ENCODE measurements at regions not wholly inside any gene's neighbourhood (a gene's known extent, or its start where the extent isn't known, plus 50 kb on each side); places are given as distances from the start of the nearest gene placed in this dataset.

DNA sequence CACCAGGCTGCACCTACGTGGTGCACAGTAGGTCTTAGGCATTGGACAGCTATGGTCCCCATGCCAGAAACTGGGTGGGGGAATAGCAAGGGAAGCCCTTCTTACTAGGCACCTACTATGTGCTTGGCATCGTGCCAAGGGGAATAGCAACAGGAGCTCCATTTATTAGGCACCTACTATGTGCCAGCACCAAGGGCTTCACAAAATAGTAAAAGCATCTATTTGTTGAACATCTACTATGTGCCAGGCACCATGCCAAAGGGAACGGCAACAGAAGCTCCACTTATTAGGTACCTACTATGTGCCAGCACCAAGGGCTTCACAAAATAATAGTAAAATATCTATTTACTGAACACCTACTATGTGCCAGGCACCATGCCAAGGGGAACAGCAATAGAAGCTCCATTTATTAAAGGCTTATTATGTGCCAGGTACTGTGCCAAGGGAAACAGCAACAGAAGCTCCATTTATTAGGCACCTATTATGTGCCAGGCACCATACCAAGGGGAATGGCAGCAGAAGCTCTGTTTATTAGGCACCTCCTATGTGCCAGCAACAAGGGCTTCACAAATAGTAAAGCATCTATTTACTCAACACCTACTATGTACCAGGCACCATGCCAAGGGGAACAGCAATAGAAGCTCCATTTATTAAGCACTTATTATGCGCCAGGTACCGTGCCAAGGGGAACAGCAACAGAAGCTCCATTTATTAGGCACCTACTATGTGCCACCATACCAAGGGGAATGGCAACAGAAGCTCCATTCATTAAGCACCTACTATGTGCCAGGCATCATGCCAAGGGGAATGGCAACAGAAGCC, 108.5 kb downstream of the PTPRS start:
- H3K36me3 ChIP-seq: peaks cover 3% of the 10 kb centered on the region
- DNase-seq: no peak
- no peaks in the 10 kb centered on the region for H3K27me3 ChIP-seq
- no peaks in the 10 kb centered on the region; the same call in 1 of the 2 replicates for H3K9me3 ChIP-seq
- H3K4me1 ChIP-seq: no peaks in the 10 kb centered on the region
- TF ChIP-seq, protein P1, sequence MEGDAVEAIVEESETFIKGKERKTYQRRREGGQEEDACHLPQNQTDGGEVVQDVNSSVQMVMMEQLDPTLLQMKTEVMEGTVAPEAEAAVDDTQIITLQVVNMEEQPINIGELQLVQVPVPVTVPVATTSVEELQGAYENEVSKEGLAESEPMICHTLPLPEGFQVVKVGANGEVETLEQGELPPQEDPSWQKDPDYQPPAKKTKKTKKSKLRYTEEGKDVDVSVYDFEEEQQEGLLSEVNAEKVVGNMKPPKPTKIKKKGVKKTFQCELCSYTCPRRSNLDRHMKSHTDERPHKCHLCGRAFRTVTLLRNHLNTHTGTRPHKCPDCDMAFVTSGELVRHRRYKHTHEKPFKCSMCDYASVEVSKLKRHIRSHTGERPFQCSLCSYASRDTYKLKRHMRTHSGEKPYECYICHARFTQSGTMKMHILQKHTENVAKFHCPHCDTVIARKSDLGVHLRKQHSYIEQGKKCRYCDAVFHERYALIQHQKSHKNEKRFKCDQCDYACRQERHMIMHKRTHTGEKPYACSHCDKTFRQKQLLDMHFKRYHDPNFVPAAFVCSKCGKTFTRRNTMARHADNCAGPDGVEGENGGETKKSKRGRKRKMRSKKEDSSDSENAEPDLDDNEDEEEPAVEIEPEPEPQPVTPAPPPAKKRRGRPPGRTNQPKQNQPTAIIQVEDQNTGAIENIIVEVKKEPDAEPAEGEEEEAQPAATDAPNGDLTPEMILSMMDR (IDR thresholded peaks at IDR 0.05; ENCODE audit: low read depth, low read length): no peak
- H3K4me3 ChIP-seq (ENCODE audit: low read depth, low read length): no peak overlapping the region

DNA sequence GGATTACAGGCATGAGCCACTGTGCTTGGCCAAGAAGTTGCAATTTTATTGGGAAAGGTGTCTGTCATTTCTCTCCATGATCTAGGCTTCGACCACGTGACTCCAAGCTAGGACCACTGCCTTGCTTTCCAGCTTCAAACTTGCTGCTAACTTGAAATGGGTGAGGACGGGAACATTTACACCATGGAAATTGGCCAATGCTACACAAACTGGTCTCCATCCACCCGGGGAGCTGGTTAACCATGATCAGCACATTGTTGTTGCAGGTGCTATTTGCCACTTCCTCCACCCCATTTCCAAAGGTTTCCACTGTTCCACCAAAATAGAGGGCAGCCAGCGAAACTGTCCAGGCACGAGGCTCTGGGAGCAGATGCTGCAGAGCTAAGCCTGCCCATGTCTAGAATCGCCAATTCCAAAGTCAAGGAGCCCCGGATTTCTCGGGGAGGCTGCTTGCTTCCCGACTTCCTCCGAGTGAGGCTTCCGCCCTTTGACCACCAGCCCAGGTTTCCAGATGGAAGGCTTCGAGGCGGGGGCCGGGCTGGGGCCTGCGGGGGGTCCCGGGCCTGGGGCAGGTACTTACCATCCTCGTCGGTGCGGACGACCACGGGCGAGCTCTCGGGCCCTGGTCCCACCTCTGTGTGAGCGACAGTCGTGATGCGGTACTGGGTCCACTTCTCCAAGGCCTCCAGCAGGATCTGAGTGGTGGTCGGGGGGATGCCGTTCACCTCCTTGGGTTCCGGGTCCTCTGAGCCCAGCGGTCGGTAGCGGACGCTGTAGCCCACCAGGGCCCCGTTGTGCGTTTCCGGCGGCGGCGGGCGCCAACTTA, 109.7 kb downstream of the PTPRS start:
- H3K4me1 ChIP-seq: no peaks in the 10 kb centered on the region
- no peak overlapping the region for H3K4me3 ChIP-seq (ENCODE audit: low read depth, low read length)
- peaks cover 3% of the 10 kb centered on the region for H3K36me3 ChIP-seq
- no peaks in the 10 kb centered on the region; the same call in 1 of the 2 replicates for H3K9me3 ChIP-seq
- DNase-seq: no peak
- TF ChIP-seq, protein P1 (IDR thresholded peaks at IDR 0.05; ENCODE audit: low read depth, low read length): no peak
- no peaks in the 10 kb centered on the region for H3K27me3 ChIP-seq

DNA sequence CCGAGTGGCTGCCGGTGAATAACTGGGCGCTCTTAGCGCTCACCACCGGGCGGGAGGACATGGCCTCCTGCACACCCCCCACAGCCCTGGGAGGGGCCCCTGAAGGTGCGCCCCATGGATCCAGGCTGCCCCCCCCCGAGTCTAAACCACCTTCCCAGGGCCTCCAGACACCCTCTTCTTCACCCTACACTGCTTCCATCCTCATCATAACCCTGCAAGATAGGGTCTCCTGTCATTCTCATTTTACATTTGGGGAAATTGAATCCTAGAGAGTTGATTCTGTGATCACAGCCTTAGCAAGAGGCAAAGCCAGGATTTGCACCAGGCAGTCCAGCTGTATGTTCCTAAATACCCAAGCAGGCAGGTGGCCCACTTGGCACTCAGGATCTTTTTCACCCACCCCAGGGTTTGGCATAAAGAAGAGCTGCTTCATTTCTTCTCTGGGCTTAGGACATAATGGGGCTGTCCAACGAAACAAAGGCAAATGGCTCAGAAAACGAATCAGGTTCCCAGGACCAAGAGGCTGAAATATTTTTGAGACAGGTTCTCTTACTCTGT, 110.8 kb downstream of the PTPRS start:
- Histone ChIP-seq H3K27me3 (no peaks in the 10 kb centered on the region), H3K36me3 (peaks cover 3% of the 10 kb centered on the region), H3K4me1 (no peaks in the 10 kb centered on the region), H3K9me3 (no peaks in the 10 kb centered on the region; the same call in 1 of the 2 replicates), H3K4me3 (ENCODE audit: low read depth, low read length) (no peak overlapping the region)
- no peak for DNase-seq
- TF ChIP-seq, protein P1 (IDR thresholded peaks at IDR 0.05; ENCODE audit: low read depth, low read length): no peak

DNA sequence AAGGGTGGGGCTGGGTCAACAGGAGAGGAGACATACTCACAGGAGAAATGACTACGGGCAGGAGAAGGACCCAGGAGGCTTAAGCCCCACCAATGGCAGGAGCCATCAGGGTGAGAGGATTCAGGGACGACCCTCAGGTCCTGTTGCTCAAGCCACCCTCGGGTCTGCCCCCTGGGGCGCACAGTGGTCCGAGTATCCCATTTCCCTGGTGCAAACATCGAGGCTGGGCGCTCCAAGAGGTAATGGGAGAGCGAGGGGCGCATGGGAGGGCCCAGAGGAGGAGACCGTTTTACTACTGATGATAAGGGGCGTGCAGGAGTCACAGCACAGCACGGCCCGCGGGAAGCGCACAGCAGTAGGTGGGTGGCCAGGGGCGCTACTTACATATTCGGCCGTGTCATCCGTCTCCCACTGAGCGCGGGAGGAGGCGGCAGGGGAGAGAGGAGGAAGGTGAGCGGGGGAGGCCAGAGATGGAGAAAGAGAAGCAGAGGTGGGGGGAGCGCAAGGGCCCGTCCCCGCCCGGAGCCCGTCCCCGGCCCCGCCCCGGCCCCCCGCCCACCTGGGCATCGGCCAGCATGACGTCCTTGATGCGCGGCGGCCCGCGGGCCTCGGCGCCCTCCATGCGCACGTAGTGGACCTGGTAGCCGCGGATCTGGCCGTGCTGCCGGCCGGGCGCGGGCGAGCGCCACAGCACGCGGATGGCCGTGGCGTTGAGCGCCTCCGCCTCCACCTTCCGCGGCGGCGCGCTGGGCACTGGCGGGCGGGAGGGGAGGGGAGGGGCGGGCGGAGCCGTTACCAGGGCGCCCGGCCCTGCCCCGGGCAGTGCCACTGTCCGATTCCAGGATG, 111.5 kb downstream of the PTPRS start:
- TF ChIP-seq, protein P1 (IDR thresholded peaks at IDR 0.05; ENCODE audit: low read depth, low read length): no peak
- H3K4me3 ChIP-seq (ENCODE audit: low read depth, low read length): no peak overlapping the region
- peak; percentile 31 for DNase-seq
- H3K36me3 ChIP-seq: peaks cover 3% of the 10 kb centered on the region
- H3K9me3 ChIP-seq: no peaks in the 10 kb centered on the region; the same call in 1 of the 2 replicates
- H3K4me1 ChIP-seq: no peaks in the 10 kb centered on the region
- H3K27me3 ChIP-seq: no peaks in the 10 kb centered on the region

DNA sequence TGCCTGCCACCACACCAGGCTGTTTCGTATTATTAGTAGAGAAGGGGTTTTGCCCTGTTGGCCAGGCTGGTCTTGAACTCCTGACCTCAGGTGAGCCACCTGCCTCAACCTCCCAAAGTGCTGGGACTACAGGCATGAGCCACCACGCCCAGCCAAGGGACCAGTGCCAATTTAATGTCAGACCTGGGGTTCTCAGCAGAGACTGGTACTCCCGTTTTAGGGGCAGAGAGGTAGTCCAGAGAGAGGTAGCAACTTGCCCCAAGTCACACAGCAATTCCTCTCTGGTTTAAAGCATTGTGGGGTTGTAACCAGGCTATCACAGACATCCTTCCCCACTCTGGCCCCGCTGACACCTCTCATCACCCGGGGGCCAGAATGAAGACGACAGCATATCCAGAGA, 112.1 kb downstream of the PTPRS start:
- no peak for DNase-seq
- H3K27me3 ChIP-seq: no peaks in the 10 kb centered on the region
- H3K36me3 ChIP-seq: peaks cover 3% of the 10 kb centered on the region
- no peak overlapping the region for H3K4me3 ChIP-seq (ENCODE audit: low read depth, low read length)
- H3K9me3 ChIP-seq: no peaks in the 10 kb centered on the region; the same call in 1 of the 2 replicates
- H3K4me1 ChIP-seq: no peaks in the 10 kb centered on the region
- TF ChIP-seq, protein P1 (IDR thresholded peaks at IDR 0.05; ENCODE audit: low read depth, low read length): no peak
